ENCODE measurements at regions not wholly inside any gene's neighbourhood (a gene's known extent, or its start where the extent isn't known, plus 50 kb on each side); places are given as distances from the start of the nearest gene placed in this dataset.

GRCh38 chr11:131253142-131253655, 117.2 kb upstream of the NTM start:
- TF ChIP-seq POLR2A (IDR thresholded peaks at IDR 0.05; ENCODE audit: low read depth, low read length) (no peak), POLR2AphosphoS5 (IDR thresholded peaks at IDR 0.05; ENCODE audit: low read depth, low read length) (no peak), POU2F2 (IDR thresholded peaks at IDR 0.05; ENCODE audit: low read depth, low read length) (no peak), TAF1 (IDR thresholded peaks at IDR 0.05; ENCODE audit: low read depth, low read length) (no peak), SPI1 (IDR thresholded peaks at IDR 0.05; ENCODE audit: low read depth, low read length) (no peak), PAX5 (IDR thresholded peaks at IDR 0.05; ENCODE audit: insufficient read depth, low read length, severe bottlenecking) (no peak)

All from GM12891 (cell line).